Transverse colon (tissue), 4 donors: ENCODE measurements at regions not wholly inside any gene's neighbourhood (a gene's known extent, or its start where the extent isn't known, plus 50 kb on each side); places are given as distances from the start of the nearest gene placed in this dataset.

ENCODE experiments used
- DNase-seq: peaks from one replicate; pipeline ENCODE4 v3.0.0-alpha.2; 2019
- H3K27ac ChIP-seq, 4 donors: fragments of 200-600 bp; sonication (generic); 2 replicates each; pipeline ENCODE4 v1.5.1; 2016 to 2018; ENCODE audit warnings: inconsistent platforms in 4 of 4
- H3K27me3 ChIP-seq: fragments of 200-600 bp; sonication (generic); 2 replicates; pipeline ENCODE4 v1.5.1; 2017; ENCODE audit warnings: inconsistent platforms
- H3K36me3 ChIP-seq, 4 donors: fragments of 200-600 bp; sonication (generic); 2 replicates each; pipeline ENCODE4 v1.5.1; 2017 to 2019; ENCODE audit warnings: inconsistent platforms in 4 of 4
- H3K4me1 ChIP-seq, 4 donors: fragments of 200-600 bp; sonication (generic); 2 replicates each; pipeline ENCODE4 v1.5.1; 2017 to 2020; ENCODE audit warnings: inconsistent platforms in 4 of 4
- H3K4me3 ChIP-seq, 4 donors: fragments of 200-600 bp; sonication (generic); 1 replicate in 1 of 4; 2 replicates in 3 of 4; pipeline versions ENCODE4 v1.5.1 to v1.6.1; 2017 to 2019; ENCODE audit warnings: inconsistent platforms in 4 of 4
- H3K9me3 ChIP-seq, 2 donors: fragments of 200-600 bp; sonication (generic); 2 replicates each; pipeline ENCODE4 v1.5.1; 2017 to 2019; ENCODE audit warnings: inconsistent platforms in 2 of 2
- EP300 ChIP-seq: sonication (generic); formaldehyde crosslinking; IDR thresholded peaks from one replicate; pipeline ENCODE4 v1.6.1; 2017; ENCODE audit warnings: antibody characterized with exemption, low read depth
- POLR2A ChIP-seq: fragments of 450-650 bp; IDR thresholded peaks from one replicate; pipeline ENCODE4 v1.6.1; 2016; ENCODE audit warnings: antibody characterized with exemption, mild to moderate bottlenecking, moderate library complexity
- POLR2AphosphoS5 ChIP-seq, 3 donors: sonication (generic); formaldehyde crosslinking; IDR thresholded peaks; one replicate each; pipeline ENCODE4 v1.6.1; 2016; ENCODE audit warnings: antibody characterized with exemption in 3 of 3
- WGBS, 2 donors: methylation state at CpG; one replicate each; pipeline ENCODE4 v1.1.5; 2018; ENCODE audit warnings: low coverage in 1 of 2; 5-methylcytosine and 5-hydroxymethylcytosine counted together
- in situ Hi-C, 4 donors: fragments of 200-750 bp; cut with MboI; loops; one replicate each; pipeline versions ENCODE4 v1.15.0 to v1.15.1; 2017; ENCODE audit warnings: low sequenced_read_pairs in 3 of 4, low pct_ligation_motif_present in 1 of 4, low pct_unique_long_range_greater_than_20kb in 1 of 4
- intact Hi-C: fragments of 100-400 bp; cut with DNase I; formaldehyde crosslinking; loops from one replicate; pipeline ENCODE4 v1.15.1; 2023; ENCODE audit warnings: low total_unique reads
- TF ChIP-seq, protein P1 (sequence below), 5 experiments: fragments of 200-600 bp in 3 of 5; fragments of 450-650 bp in 2 of 5; sonication (generic) in 3 of 5; IDR thresholded peaks; 1 replicate in 2 of 5; 2 replicates in 3 of 5; pipeline ENCODE4 v1.5.1; 2016 to 2017; ENCODE audit warnings: antibody characterized with exemption in 5 of 5, inconsistent platforms in 3 of 5, mild to moderate bottlenecking in 2 of 5, moderate library complexity in 1 of 5

DNA sequence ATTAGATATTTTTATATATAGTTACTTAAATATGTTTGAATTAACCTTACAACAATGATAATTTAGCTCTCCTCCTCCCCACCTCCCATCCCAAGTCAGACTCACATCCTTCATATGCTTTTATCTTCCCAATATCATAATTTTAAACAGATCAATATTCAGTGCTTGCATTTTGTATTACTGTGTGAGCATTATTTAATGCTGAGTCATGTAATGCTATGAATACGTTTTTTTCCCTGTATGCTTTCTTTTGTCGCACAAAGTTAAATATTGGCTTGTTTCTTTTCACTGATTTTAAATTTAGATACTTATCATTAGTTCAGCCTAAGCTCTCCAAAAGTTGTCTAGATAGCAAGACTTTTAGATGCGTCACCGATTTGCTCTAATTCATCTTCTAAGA lies 471.6 kb upstream of the SGO1 start:
- DNase-seq: no peak
- Histone ChIP-seq H3K4me1 (no peaks in the 10 kb centered on the region), H3K36me3 (no peaks in the 10 kb centered on the region), H3K27ac (no peak overlapping the region), H3K4me3 (no peak overlapping the region), H3K9me3 (peaks cover 6 to 21% of the 10 kb centered on the region in 2 donors), H3K27me3 (no peaks in the 10 kb centered on the region)
- TF ChIP-seq, protein P1, sequence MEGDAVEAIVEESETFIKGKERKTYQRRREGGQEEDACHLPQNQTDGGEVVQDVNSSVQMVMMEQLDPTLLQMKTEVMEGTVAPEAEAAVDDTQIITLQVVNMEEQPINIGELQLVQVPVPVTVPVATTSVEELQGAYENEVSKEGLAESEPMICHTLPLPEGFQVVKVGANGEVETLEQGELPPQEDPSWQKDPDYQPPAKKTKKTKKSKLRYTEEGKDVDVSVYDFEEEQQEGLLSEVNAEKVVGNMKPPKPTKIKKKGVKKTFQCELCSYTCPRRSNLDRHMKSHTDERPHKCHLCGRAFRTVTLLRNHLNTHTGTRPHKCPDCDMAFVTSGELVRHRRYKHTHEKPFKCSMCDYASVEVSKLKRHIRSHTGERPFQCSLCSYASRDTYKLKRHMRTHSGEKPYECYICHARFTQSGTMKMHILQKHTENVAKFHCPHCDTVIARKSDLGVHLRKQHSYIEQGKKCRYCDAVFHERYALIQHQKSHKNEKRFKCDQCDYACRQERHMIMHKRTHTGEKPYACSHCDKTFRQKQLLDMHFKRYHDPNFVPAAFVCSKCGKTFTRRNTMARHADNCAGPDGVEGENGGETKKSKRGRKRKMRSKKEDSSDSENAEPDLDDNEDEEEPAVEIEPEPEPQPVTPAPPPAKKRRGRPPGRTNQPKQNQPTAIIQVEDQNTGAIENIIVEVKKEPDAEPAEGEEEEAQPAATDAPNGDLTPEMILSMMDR (IDR thresholded peaks at IDR 0.05): no peak
- TF ChIP-seq EP300 (no peak), POLR2A (no peak), POLR2AphosphoS5 (IDR thresholded peaks at IDR 0.05) (no peak)
- 86 to 94% methylated on average over 4 of the region's 4 CpGs for WGBS, 2 donors
- intact Hi-C loops: no loop called here
- in situ Hi-C loops: no loop called here

DNA sequence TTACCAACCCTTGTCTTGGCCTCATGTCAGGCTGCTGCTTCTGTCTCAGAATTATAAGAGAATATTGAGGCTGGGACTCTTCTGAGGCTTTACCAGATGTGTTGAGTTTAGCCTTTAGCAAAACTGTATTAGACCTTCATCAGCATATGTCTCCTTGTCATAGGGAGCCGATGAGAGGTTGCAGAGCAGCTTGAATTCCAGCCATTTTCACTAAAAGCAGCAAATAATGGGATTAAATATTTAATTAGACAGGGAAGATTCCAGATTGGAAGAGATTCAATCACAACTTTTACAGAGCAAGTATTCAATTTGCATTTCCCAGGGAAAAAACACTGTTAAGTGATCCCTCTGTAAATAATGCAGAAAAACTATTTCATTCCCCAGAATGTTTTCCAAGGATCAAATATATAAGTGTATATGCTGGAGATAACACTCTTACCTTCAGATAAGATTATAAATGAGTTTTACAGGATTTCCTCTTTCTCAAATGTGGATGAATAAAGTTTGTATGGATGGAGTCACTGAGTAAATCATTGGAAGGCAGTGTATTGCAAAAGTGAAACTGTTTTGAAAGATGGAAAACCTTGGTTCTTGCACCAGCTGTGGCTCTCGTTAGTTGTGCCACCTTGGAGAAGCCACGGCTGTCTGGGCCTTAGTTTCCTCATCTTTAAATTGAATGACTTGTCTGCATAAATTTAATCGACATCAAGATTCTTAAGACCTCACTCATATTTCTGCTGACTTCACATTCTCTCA lies 466.4 kb upstream of the SGO1 start:
- intact Hi-C loops: no loop called here
- H3K4me1 ChIP-seq: no peaks in the 10 kb centered on the region
- no peaks in the 10 kb centered on the region for H3K27me3 ChIP-seq
- WGBS, 2 donors: 61 to 62% methylated on average over 4 of the region's 4 CpGs
- TF ChIP-seq, protein P1 (IDR thresholded peaks at IDR 0.05): no peak
- TF ChIP-seq EP300 (no peak), POLR2AphosphoS5 (IDR thresholded peaks at IDR 0.05) (no peak), POLR2A (no peak)
- H3K27ac ChIP-seq: no peak overlapping the region
- in situ Hi-C loops: no loop called here
- peaks cover 0 to 16% of the 10 kb centered on the region in 2 donors for H3K9me3 ChIP-seq
- no peak overlapping the region for H3K4me3 ChIP-seq
- no peak for DNase-seq
- no peaks in the 10 kb centered on the region for H3K36me3 ChIP-seq

- in situ Hi-C loops (no loop called here), intact Hi-C loops (no loop called here)
- WGBS, 2 donors: 93 to 98% methylated on average over 2 of the region's 2 CpGs
- Histone ChIP-seq H3K4me3 (no peak overlapping the region), H3K27me3 (no peaks in the 10 kb centered on the region), H3K4me1 (no peaks in the 10 kb centered on the region), H3K36me3 (no peaks in the 10 kb centered on the region), H3K27ac (no peak overlapping the region), H3K9me3 (peaks cover 0 to 6% of the 10 kb centered on the region in 2 donors)
- TF ChIP-seq EP300 (no peak), POLR2A (no peak), POLR2AphosphoS5 (IDR thresholded peaks at IDR 0.05) (no peak)
- TF ChIP-seq, protein P1 (IDR thresholded peaks at IDR 0.05): no peak
- no peak for DNase-seq
Measured at GRCh38 chr3:20648921-20649381, 462.9 kb upstream of the SGO1 start.

DNA sequence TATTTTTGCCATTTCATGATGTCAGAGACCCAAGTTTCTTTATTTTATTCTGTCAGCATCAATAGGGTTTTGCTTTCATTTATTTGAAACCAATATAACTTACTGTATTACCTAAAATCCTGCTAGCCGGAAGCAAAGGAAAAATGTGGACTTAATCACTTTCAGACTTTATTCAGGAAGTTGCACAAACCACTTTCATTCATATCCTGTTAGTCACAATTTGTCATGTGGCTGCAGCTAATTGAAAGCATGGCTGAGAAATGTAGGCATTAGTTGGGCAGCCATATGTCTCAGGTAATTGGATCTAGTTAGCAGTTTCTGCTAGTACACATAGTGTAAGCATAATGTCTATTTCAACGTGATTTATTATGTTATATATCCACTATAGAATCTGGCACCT lies 462.3 kb upstream of the SGO1 start:
- H3K27ac ChIP-seq: no peak overlapping the region
- H3K4me3 ChIP-seq: no peak overlapping the region
- no peaks in the 10 kb centered on the region for H3K27me3 ChIP-seq
- no peak for DNase-seq
- in situ Hi-C loops (no loop called here), intact Hi-C loops (no loop called here)
- H3K9me3 ChIP-seq: peaks cover 0 to 6% of the 10 kb centered on the region in 2 donors
- TF ChIP-seq, protein P1 (IDR thresholded peaks at IDR 0.05): no peak
- TF ChIP-seq POLR2AphosphoS5 (IDR thresholded peaks at IDR 0.05): no peak
- no peak for TF ChIP-seq POLR2A
- TF ChIP-seq EP300: no peak
- H3K36me3 ChIP-seq: no peaks in the 10 kb centered on the region
- 58 to 77% methylated on average over 2 of the region's 2 CpGs for WGBS, 2 donors
- H3K4me1 ChIP-seq: no peaks in the 10 kb centered on the region
